Liver (tissue), 8 donors: ENCODE measurements at regions not wholly inside any gene's neighbourhood (a gene's known extent, or its start where the extent isn't known, plus 50 kb on each side); places are given as distances from the start of the nearest gene placed in this dataset.

Source experiments
- DNase-seq: peaks from one replicate; pipeline ENCODE4 v3.0.0-alpha.2; 2017; ENCODE audit warnings: low spot score
- H3K27ac ChIP-seq, 2 donors: one replicate each; pipeline ENCODE4 v1.7.0; 2013; ENCODE audit warnings: inconsistent platforms in 2 of 2, low read length in 2 of 2, control low read depth in 1 of 2, low read depth in 1 of 2, mild to moderate bottlenecking in 1 of 2
- H3K27me3 ChIP-seq, 4 donors: one replicate each; pipeline versions ENCODE4 v1.6.1 to v1.7.0; 2013; ENCODE audit warnings: low read length in 3 of 4, inconsistent platforms in 1 of 4, mild to moderate bottlenecking in 1 of 4, moderate library complexity in 1 of 4; ENCODE audit not compliant: control insufficient read depth in 4 of 4, insufficient read depth in 4 of 4
- H3K36me3 ChIP-seq, 4 donors: one replicate each; pipeline versions ENCODE4 v1.6.1 to v1.7.0; 2013; ENCODE audit warnings: low read length in 3 of 4, mild to moderate bottlenecking in 3 of 4, low read depth in 1 of 4, moderate library complexity in 1 of 4; ENCODE audit not compliant: control insufficient read depth in 4 of 4, insufficient read depth in 3 of 4
- H3K4me1 ChIP-seq, 4 donors: one replicate each; pipeline versions ENCODE4 v1.6.1 to v1.7.0; 2013; ENCODE audit warnings: low read length in 3 of 4, mild to moderate bottlenecking in 3 of 4, moderate library complexity in 1 of 4; ENCODE audit not compliant: control insufficient read depth in 4 of 4, insufficient read depth in 4 of 4
- H3K4me3 ChIP-seq, 3 donors: one replicate each; pipeline versions ENCODE4 v1.6.1 to v1.7.0; 2013; ENCODE audit warnings: low read length in 3 of 3, control low read depth in 1 of 3, low read depth in 1 of 3, mild to moderate bottlenecking in 1 of 3
- H3K9ac ChIP-seq, 2 donors: one replicate each; pipeline ENCODE4 v1.7.0; 2013; ENCODE audit warnings: low read length in 2 of 2, mild to moderate bottlenecking in 2 of 2, moderate library complexity in 2 of 2, control low read depth in 1 of 2, low read depth in 1 of 2
- H3K9me3 ChIP-seq, 4 donors: one replicate each; pipeline versions ENCODE4 v1.6.1 to v1.7.0; 2013; ENCODE audit warnings: low read length in 3 of 4; ENCODE audit not compliant: control insufficient read depth in 4 of 4
- ATF3 ChIP-seq: IDR thresholded peaks from 2 replicates; pipeline ENCODE4 v1.6.1; 2016; ENCODE audit warnings: antibody characterized with exemption
- CTCF ChIP-seq: fragments of 150-350 bp; IDR thresholded peaks from 2 replicates; pipeline ENCODE4 v1.5.1; 2017; ENCODE audit warnings: improper control_type of control experiment, low read depth, low read length; ENCODE audit not compliant: missing input control
- EGR1 ChIP-seq, 2 donors: IDR thresholded peaks; 2 replicates each; pipeline ENCODE4 v1.6.1; 2016 to 2018; ENCODE audit warnings: antibody characterized with exemption in 2 of 2, low read depth in 2 of 2
- FOXA1 ChIP-seq: IDR thresholded peaks from 2 replicates; pipeline ENCODE4 v1.6.1; 2016; ENCODE audit warnings: antibody characterized with exemption
- FOXA2 ChIP-seq: IDR thresholded peaks from 2 replicates; pipeline ENCODE4 v1.6.1; 2016; ENCODE audit warnings: antibody characterized with exemption
- GABPA ChIP-seq, 2 donors: IDR thresholded peaks in 1 of 2; conservative IDR thresholded peaks in 1 of 2; 2 replicates each; pipeline ENCODE4 v1.6.1; 2016; ENCODE audit warnings: antibody characterized with exemption in 2 of 2, mild to moderate bottlenecking in 1 of 2, moderate library complexity in 1 of 2
- HNF4A ChIP-seq, 2 donors: conservative IDR thresholded peaks; 2 replicates each; pipeline ENCODE4 v1.6.1; 2016; ENCODE audit warnings: antibody characterized with exemption in 2 of 2, mild to moderate bottlenecking in 2 of 2
- HNF4G ChIP-seq: IDR thresholded peaks from 2 replicates; pipeline ENCODE4 v1.6.1; 2016; ENCODE audit warnings: antibody characterized with exemption
- JUND ChIP-seq, 2 donors: IDR thresholded peaks; 2 replicates each; pipeline ENCODE4 v1.6.1; 2016; ENCODE audit warnings: antibody characterized with exemption in 2 of 2
- MAX ChIP-seq: IDR thresholded peaks from 2 replicates; pipeline ENCODE4 v1.6.1; 2016; ENCODE audit warnings: antibody characterized with exemption
- NR2F2 ChIP-seq: IDR thresholded peaks from 2 replicates; pipeline ENCODE4 v1.6.1; 2016; ENCODE audit warnings: antibody characterized with exemption
- RAD21 ChIP-seq, 2 donors: IDR thresholded peaks; 2 replicates each; pipeline ENCODE4 v1.6.1; 2016; ENCODE audit warnings: antibody characterized with exemption in 2 of 2, mild to moderate bottlenecking in 2 of 2
- REST ChIP-seq: IDR thresholded peaks from 2 replicates; pipeline ENCODE4 v1.6.1; 2016; ENCODE audit warnings: antibody characterized with exemption, mild to moderate bottlenecking
- RXRA ChIP-seq, 2 donors: IDR thresholded peaks; 2 replicates each; pipeline ENCODE4 v1.6.1; 2017 to 2018; ENCODE audit warnings: antibody characterized with exemption in 2 of 2, mild to moderate bottlenecking in 1 of 2
- SP1 ChIP-seq: IDR thresholded peaks from 2 replicates; pipeline ENCODE4 v1.6.1; 2018; ENCODE audit warnings: antibody characterized with exemption, mild to moderate bottlenecking
- TAF1 ChIP-seq: conservative IDR thresholded peaks from 2 replicates; pipeline ENCODE4 v1.6.1; 2016; ENCODE audit warnings: antibody characterized with exemption, mild to moderate bottlenecking
- YY1 ChIP-seq: IDR thresholded peaks from 2 replicates; pipeline ENCODE4 v1.6.1; 2016; ENCODE audit warnings: antibody characterized with exemption, mild to moderate bottlenecking
- ZBTB33 ChIP-seq: IDR thresholded peaks from 2 replicates; pipeline ENCODE4 v1.6.1; 2016; ENCODE audit warnings: antibody characterized with exemption
- WGBS: extraction: QIAGEN DNeasy Blood & Tissue Kit; methylation state at CpG from one replicate; pipeline ENCODE4 v1.1.7; 2013; 5-methylcytosine and 5-hydroxymethylcytosine counted together
- donor health status: healthy.
- donor health status: healthy.
- donor health status: healthy.
- donor health status: healthy.
- donor health status: healthy.

GRCh38 chr6:85795945-85796344 lies 153.3 kb upstream of the SYNCRIP start:
- DNase-seq: no peak
- H3K36me3 ChIP-seq: no peaks in the 10 kb centered on the region
- no peak overlapping the region for H3K27ac ChIP-seq
- no peak overlapping the region for H3K4me3 ChIP-seq
- no peak for TF ChIP-seq HNF4G
- TF ChIP-seq HNF4A (conservative IDR thresholded peaks at IDR 0.05): no peak
- TF ChIP-seq YY1: no peak
- no peak for TF ChIP-seq ATF3
- no peak for TF ChIP-seq JUND (IDR thresholded peaks at IDR 0.05)
- TF ChIP-seq FOXA2: no peak
- TF ChIP-seq FOXA1: no peak
- no peaks in the 10 kb centered on the region for H3K9me3 ChIP-seq
- H3K9ac ChIP-seq: no peak overlapping the region
- no peaks in the 10 kb centered on the region for H3K4me1 ChIP-seq
- H3K27me3 ChIP-seq: no peaks in the 10 kb centered on the region

- DNase-seq: no peak
- peaks cover 0 to 5% (median under 1%) of the 10 kb centered on the region in 4 donors for H3K9me3 ChIP-seq
- H3K36me3 ChIP-seq: no peaks in the 10 kb centered on the region
- H3K27me3 ChIP-seq: no peaks in the 10 kb centered on the region
- H3K4me1 ChIP-seq: no peaks in the 10 kb centered on the region
- WGBS: 70% methylated on average over 1 of the region's 1 CpG
- H3K9ac ChIP-seq: no peak overlapping the region
- no peak overlapping the region for H3K4me3 ChIP-seq
- TF ChIP-seq FOXA1 (no peak), TAF1 (no peak), GABPA (IDR thresholded peaks at IDR 0.05 in 1 of 2, conservative IDR thresholded peaks at IDR 0.05 in 1 of 2) (no peak), NR2F2 (no peak), HNF4A (conservative IDR thresholded peaks at IDR 0.05) (no peak), MAX (no peak), SP1 (no peak), RAD21 (IDR thresholded peaks at IDR 0.05) (no peak)
- no peak overlapping the region for H3K27ac ChIP-seq
Measured at GRCh38 chr6:85792254-85792653, 149.6 kb upstream of the SYNCRIP start.

- Histone ChIP-seq H3K36me3 (no peaks in the 10 kb centered on the region), H3K27me3 (no peaks in the 10 kb centered on the region), H3K4me3 (no peak overlapping the region), H3K27ac (no peak overlapping the region), H3K9ac (no peak overlapping the region), H3K9me3 (no peaks in the 10 kb centered on the region), H3K4me1 (no peaks in the 10 kb centered on the region)
- WGBS: 77% methylated on average over 4 of the region's 4 CpGs
- DNase-seq: no peak
- TF ChIP-seq FOXA2 (no peak), TAF1 (no peak), SP1 (no peak), JUND (IDR thresholded peaks at IDR 0.05) (no peak), ZBTB33 (no peak), MAX (no peak), RAD21 (IDR thresholded peaks at IDR 0.05) (no peak), ATF3 (no peak), RXRA (IDR thresholded peaks at IDR 0.05) (no peak), REST (no peak), CTCF (no peak), EGR1 (IDR thresholded peaks at IDR 0.05; ENCODE audit: low read depth in 2 of 2) (no peak), NR2F2 (no peak), HNF4G (no peak), YY1 (no peak)
Measured at GRCh38 chr6:85775883-85776282, 133.2 kb upstream of the SYNCRIP start.
